ENCODE measurements at regions not wholly inside any gene's neighbourhood (a gene's known extent, or its start where the extent isn't known, plus 50 kb on each side); places are given as distances from the start of the nearest gene placed in this dataset.

GRCh38 chr5:5784101-5784500 lies 361.6 kb downstream of the ICE1 start:
- TF ChIP-seq CTCF (IDR thresholded peaks at IDR 0.05; ENCODE audit: insufficient read depth, low read depth, low read length), result no peak
- TF ChIP-seq EZH2 (IDR thresholded peaks at IDR 0.05; ENCODE audit: insufficient read depth, low read length), result no peak
